Smooth muscle cell (in vitro differentiated cells): ENCODE measurements at regions not wholly inside any gene's neighbourhood (a gene's known extent, or its start where the extent isn't known, plus 50 kb on each side); places are given as distances from the start of the nearest gene placed in this dataset.

Source experiments
- DNase-seq: peaks from one replicate; lab custom pipeline; 2025; ENCODE audit not compliant: unreplicated experiment; lab: John Stamatoyannopoulos, UW
- H2AFZ ChIP-seq: fragments of 200-600 bp; sonication (generic); 2 replicates; pipeline ENCODE4 v1.6.0; 2016; ENCODE audit warnings: antibody characterized with exemption, low read depth, mild to moderate bottlenecking
- H3F3A ChIP-seq: fragments of 200-600 bp; sonication (generic); 2 replicates; pipeline ENCODE4 v1.6.0; 2017; ENCODE audit warnings: antibody characterized with exemption, low read depth
- H3K27ac ChIP-seq: fragments of 200-600 bp; sonication (generic); 2 replicates; pipeline ENCODE4 v1.5.1; 2016; ENCODE audit warnings: low read depth, mild to moderate bottlenecking
- H3K27me3 ChIP-seq: fragments of 200-600 bp; sonication (generic); 2 replicates; pipeline ENCODE4 v1.6.1; 2016; ENCODE audit warnings: low read depth, mild to moderate bottlenecking
- H3K36me3 ChIP-seq: fragments of 200-600 bp; sonication (generic); 2 replicates; pipeline ENCODE4 v1.5.1; 2016; ENCODE audit warnings: low read depth
- H3K4me1 ChIP-seq: fragments of 200-600 bp; sonication (generic); 2 replicates; pipeline ENCODE4 v1.5.1; 2016; ENCODE audit warnings: low read depth
- H3K4me2 ChIP-seq: fragments of 200-600 bp; sonication (generic); 2 replicates; pipeline ENCODE4 v1.6.0; 2016; ENCODE audit warnings: mild to moderate bottlenecking
- H3K4me3 ChIP-seq: fragments of 200-600 bp; sonication (generic); 2 replicates; pipeline ENCODE4 v1.5.1; 2016; ENCODE audit warnings: mild to moderate bottlenecking
- H3K79me2 ChIP-seq: fragments of 200-600 bp; sonication (generic); 2 replicates; pipeline ENCODE4 v1.6.0; 2016; ENCODE audit warnings: low read depth, mild to moderate bottlenecking
- H3K9ac ChIP-seq: fragments of 200-600 bp; sonication (generic); 2 replicates; pipeline ENCODE4 v1.6.0; 2016; ENCODE audit warnings: low read depth
- H3K9me3 ChIP-seq: fragments of 200-600 bp; sonication (generic); replicated peaks from 2 replicates; pipeline ENCODE4 v1.5.1; 2016; ENCODE audit warnings: low read depth
- H4K20me1 ChIP-seq: fragments of 200-600 bp; sonication (generic); 2 replicates; pipeline ENCODE4 v1.6.0; 2016; ENCODE audit warnings: low read depth
- CTCF ChIP-seq: fragments of 200-600 bp; sonication (generic); IDR thresholded peaks from 2 replicates; pipeline ENCODE4 v1.5.1; 2017; ENCODE audit warnings: borderline replicate concordance, mild to moderate bottlenecking, antibody characterized with exemption; ENCODE audit not compliant: insufficient read depth, poor library complexity, severe bottlenecking
- WGBS: methylation state at CpG from one replicate; pipeline ENCODE4 v1.1.7; 2016; ENCODE audit warnings: low lambda C conversion rate; 5-methylcytosine and 5-hydroxymethylcytosine counted together

GRCh38 chr9:109584205-109584604, 86.1 kb upstream of the PTPN3 start:
- Histone ChIP-seq H4K20me1 (no peaks in the 10 kb centered on the region), H3F3A (no peaks in the 10 kb centered on the region), H3K4me1 (no peaks in the 10 kb centered on the region), H3K27ac (no peak overlapping the region), H3K27me3 (no peaks in the 10 kb centered on the region), H3K4me3 (no peak overlapping the region), H3K36me3 (no peaks in the 10 kb centered on the region), H3K9ac (no peak overlapping the region), H3K79me2 (no peaks in the 10 kb centered on the region), H2AFZ (no peak overlapping the region), H3K4me2 (no peak overlapping the region), H3K9me3 (no peaks in the 10 kb centered on the region)
- 87% methylated on average over 4 of the region's 4 CpGs for WGBS
- DNase-seq: no peak
- TF ChIP-seq CTCF: no peak

- WGBS: 81% methylated on average over 7 of the region's 7 CpGs
- Histone ChIP-seq H3K9me3 (no peaks in the 10 kb centered on the region), H3K4me2 (no peak overlapping the region), H3K27me3 (no peaks in the 10 kb centered on the region), H3K36me3 (no peaks in the 10 kb centered on the region), H3F3A (no peaks in the 10 kb centered on the region), H4K20me1 (no peaks in the 10 kb centered on the region), H2AFZ (no peak overlapping the region), H3K4me3 (no peak overlapping the region), H3K79me2 (no peaks in the 10 kb centered on the region), H3K27ac (no peak overlapping the region), H3K9ac (no peak overlapping the region), H3K4me1 (no peaks in the 10 kb centered on the region)
- TF ChIP-seq CTCF: no peak
- DNase-seq: no peak
Observed at GRCh38 chr9:109585796-109586195, 87.7 kb upstream of the PTPN3 start.

GRCh38 chr9:109586993-109587392, 88.9 kb upstream of the PTPN3 start:
- H3K4me3 ChIP-seq: no peak overlapping the region
- no peak overlapping the region for H3K27ac ChIP-seq
- no peaks in the 10 kb centered on the region for H4K20me1 ChIP-seq
- H3K4me2 ChIP-seq: no peak overlapping the region
- TF ChIP-seq CTCF: no peak
- H2AFZ ChIP-seq: no peak overlapping the region
- H3F3A ChIP-seq: no peaks in the 10 kb centered on the region
- no peaks in the 10 kb centered on the region for H3K9me3 ChIP-seq
- 89% methylated on average over 4 of the region's 4 CpGs for WGBS
- H3K79me2 ChIP-seq: no peaks in the 10 kb centered on the region
- H3K9ac ChIP-seq: no peak overlapping the region
- H3K27me3 ChIP-seq: no peaks in the 10 kb centered on the region
- no peaks in the 10 kb centered on the region for H3K36me3 ChIP-seq
- no peaks in the 10 kb centered on the region for H3K4me1 ChIP-seq
- DNase-seq: no peak

GRCh38 chr9:109588415-109588814, 90.3 kb upstream of the PTPN3 start:
- 93% methylated on average over 3 of the region's 3 CpGs for WGBS
- no peaks in the 10 kb centered on the region for H4K20me1 ChIP-seq
- no peak overlapping the region for H2AFZ ChIP-seq

More at GRCh38 chr9:109588415-109588814, 90.3 kb upstream of the PTPN3 start:
- H3K4me2 ChIP-seq: no peak overlapping the region
- no peaks in the 10 kb centered on the region for H3K36me3 ChIP-seq
- no peak overlapping the region for H3K27ac ChIP-seq
- no peak for TF ChIP-seq CTCF
- no peaks in the 10 kb centered on the region for H3K79me2 ChIP-seq
- H3K27me3 ChIP-seq: no peaks in the 10 kb centered on the region
- H3K4me1 ChIP-seq: no peaks in the 10 kb centered on the region
- no peak overlapping the region for H3K9ac ChIP-seq
- H3K4me3 ChIP-seq: no peak overlapping the region
- DNase-seq: no peak
- H3K9me3 ChIP-seq: no peaks in the 10 kb centered on the region
- H3F3A ChIP-seq: no peaks in the 10 kb centered on the region
